ENCODE measurements at regions not wholly inside any gene's neighbourhood (a gene's known extent, or its start where the extent isn't known, plus 50 kb on each side); places are given as distances from the start of the nearest gene placed in this dataset.

DNA sequence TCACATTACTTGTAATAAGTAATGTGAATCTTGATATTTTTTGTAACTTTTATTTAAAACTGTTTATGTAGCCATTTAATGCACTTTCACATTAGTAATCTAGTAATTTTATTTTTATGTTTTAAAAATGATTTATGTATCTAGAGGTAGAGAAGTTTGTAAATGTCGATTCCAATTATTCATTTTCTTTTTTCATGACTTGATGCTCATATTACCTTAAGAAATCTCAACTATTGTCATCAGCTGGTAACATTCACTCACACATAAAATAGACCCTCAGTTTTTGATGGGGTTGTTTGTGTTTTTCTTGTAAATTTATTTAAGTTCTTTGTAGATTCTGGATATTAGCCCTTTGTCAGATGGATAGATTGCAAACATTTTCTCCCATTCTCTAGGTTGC lies 351.7 kb upstream of the CDH7 start (continued):
- TF ChIP-seq TSHZ2 (CRISPR knock-in tag; IDR thresholded peaks at IDR 0.05): no peak

DNA sequence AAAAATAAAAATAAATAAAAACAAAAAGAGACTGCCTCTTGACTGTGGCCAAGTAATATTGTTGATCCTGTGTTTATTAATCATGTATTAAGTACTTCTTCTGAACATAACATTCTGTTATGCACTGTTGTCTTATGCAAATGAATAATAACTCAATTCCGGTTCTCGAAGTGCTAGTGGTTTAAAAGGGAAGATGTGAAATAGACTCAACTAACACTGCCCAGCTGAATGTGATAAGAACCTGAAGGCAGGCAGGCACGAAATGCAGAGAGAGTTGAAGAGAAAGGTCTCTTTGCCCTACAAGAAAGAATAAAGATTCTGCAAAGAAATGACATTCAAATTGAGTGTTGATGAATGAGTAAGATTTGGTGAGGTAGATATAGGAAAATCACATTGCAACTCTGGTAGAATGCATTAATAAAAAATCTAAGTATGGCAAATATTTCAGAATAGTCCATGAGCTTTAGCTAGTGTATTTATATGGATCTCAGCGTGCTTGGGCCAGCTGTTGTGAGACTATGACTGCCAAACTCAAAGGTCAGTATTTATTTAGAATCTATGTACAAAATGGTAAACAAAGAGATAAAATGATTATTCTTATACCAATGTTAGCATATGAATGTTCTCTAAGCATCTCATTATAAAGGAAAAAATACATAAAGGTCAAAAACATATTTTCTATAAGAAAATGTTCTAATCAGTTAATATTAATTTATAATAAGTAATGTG lies 352.3 kb upstream of the CDH7 start:
- no peak for TF ChIP-seq ZNF8 (CRISPR knock-in tag; IDR thresholded peaks at IDR 0.05)
- TF ChIP-seq ZNF70 (CRISPR knock-in tag; IDR thresholded peaks at IDR 0.05): no peak
- TF ChIP-seq, protein P1, sequence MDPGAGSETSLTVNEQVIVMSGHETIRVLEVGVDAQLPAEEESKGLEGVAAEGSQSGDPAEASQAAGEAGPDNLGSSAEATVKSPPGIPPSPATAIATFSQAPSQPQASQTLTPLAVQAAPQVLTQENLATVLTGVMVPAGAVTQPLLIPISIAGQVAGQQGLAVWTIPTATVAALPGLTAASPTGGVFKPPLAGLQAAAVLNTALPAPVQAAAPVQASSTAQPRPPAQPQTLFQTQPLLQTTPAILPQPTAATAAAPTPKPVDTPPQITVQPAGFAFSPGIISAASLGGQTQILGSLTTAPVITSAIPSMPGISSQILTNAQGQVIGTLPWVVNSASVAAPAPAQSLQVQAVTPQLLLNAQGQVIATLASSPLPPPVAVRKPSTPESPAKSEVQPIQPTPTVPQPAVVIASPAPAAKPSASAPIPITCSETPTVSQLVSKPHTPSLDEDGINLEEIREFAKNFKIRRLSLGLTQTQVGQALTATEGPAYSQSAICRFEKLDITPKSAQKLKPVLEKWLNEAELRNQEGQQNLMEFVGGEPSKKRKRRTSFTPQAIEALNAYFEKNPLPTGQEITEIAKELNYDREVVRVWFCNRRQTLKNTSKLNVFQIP (CRISPR knock-in tag; IDR thresholded peaks at IDR 0.05; ENCODE audit: borderline replicate concordance, low read depth): no peak
- TF ChIP-seq CSDC2 (CRISPR knock-in tag; IDR thresholded peaks at IDR 0.05): no peak
- TF ChIP-seq SNAI2 (CRISPR knock-in tag; IDR thresholded peaks at IDR 0.05): no peak
- no peak for TF ChIP-seq ESRRG (CRISPR knock-in tag; IDR thresholded peaks at IDR 0.05)
- no peak for TF ChIP-seq TSHZ2 (CRISPR knock-in tag; IDR thresholded peaks at IDR 0.05)
- TF ChIP-seq TCF4 (CRISPR knock-in tag; IDR thresholded peaks at IDR 0.05; ENCODE audit: borderline replicate concordance): no peak
- TF ChIP-seq ZFP30 (CRISPR knock-in tag; IDR thresholded peaks at IDR 0.05): no peak
- TF ChIP-seq OSR1 (CRISPR knock-in tag; IDR thresholded peaks at IDR 0.05): no peak
- no peak for TF ChIP-seq PPARA (CRISPR knock-in tag; IDR thresholded peaks at IDR 0.05; ENCODE audit: borderline replicate concordance)
- ATAC-seq: no peak

DNA sequence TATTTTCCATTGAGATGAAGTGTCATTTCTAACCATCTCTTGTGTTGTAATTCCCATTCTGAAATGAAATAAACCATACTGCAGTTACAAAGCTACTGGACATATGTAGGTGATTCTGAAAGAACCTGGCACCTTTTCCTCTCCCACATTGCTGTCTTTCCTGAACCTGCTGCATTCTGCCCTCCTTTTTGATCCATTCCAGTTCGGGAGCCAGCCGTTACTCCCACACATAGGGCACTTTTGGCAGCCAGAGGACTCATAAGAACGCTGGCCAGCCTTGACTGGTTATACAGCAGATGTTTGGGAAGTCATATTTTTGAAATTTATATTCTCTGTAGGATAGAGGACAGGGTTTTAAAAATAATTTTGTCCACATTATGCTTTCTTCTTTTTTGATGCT lies 369.8 kb upstream of the CDH7 start:
- no peak for ATAC-seq
- TF ChIP-seq ISL1 (CRISPR knock-in tag; IDR thresholded peaks at IDR 0.05): no peak
- no peak for TF ChIP-seq ZFP30 (CRISPR knock-in tag; IDR thresholded peaks at IDR 0.05)
- no peak for TF ChIP-seq ZNF8 (CRISPR knock-in tag; IDR thresholded peaks at IDR 0.05)
- no peak for TF ChIP-seq SNAI2 (CRISPR knock-in tag; IDR thresholded peaks at IDR 0.05)
- no peak for TF ChIP-seq CSRNP3 (CRISPR knock-in tag; IDR thresholded peaks at IDR 0.05)
- no peak for TF ChIP-seq CSDC2 (CRISPR knock-in tag; IDR thresholded peaks at IDR 0.05)
- TF ChIP-seq ZC3H10 (CRISPR knock-in tag; IDR thresholded peaks at IDR 0.05): no peak
- no peak for TF ChIP-seq TCF4 (CRISPR knock-in tag; IDR thresholded peaks at IDR 0.05; ENCODE audit: borderline replicate concordance)
- TF ChIP-seq ZNF70 (CRISPR knock-in tag; IDR thresholded peaks at IDR 0.05): no peak
- no peak for TF ChIP-seq ARNTL (CRISPR knock-in tag; IDR thresholded peaks at IDR 0.05; ENCODE audit: borderline replicate concordance, low read depth)
- TF ChIP-seq, protein P1 (CRISPR knock-in tag; IDR thresholded peaks at IDR 0.05; ENCODE audit: borderline replicate concordance, low read depth): no peak
- no peak for TF ChIP-seq GLIS3 (CRISPR knock-in tag; IDR thresholded peaks at IDR 0.05)

DNA sequence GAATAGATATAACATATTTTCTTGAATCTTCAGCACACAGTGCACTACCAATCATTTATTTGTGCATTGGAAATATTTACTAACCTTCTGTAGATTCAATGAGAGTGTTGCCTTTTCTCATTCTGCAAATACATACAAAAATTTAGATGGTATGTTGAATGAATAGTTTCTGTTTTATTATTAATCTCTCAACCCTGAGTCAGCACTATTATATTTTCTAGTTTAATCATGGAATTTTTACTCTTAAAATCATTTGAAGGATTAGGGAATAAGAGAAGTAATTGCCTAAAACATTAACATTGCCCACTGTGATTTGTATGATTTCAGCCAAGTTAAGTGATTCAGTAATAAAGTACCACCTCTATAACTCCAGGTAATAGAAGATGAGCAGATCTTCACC lies 370.2 kb upstream of the CDH7 start:
- ATAC-seq: no peak
- TF ChIP-seq ZNF8 (CRISPR knock-in tag; IDR thresholded peaks at IDR 0.05) (no peak), TOX (CRISPR knock-in tag; IDR thresholded peaks at IDR 0.05; ENCODE audit: borderline replicate concordance) (no peak), CREB5 (CRISPR knock-in tag; IDR thresholded peaks at IDR 0.05; ENCODE audit: low read depth) (no peak), GLIS3 (CRISPR knock-in tag; IDR thresholded peaks at IDR 0.05) (no peak), BACH2 (CRISPR knock-in tag; IDR thresholded peaks at IDR 0.05; ENCODE audit: borderline replicate concordance) (no peak), ZNF565 (CRISPR knock-in tag; conservative IDR thresholded peaks at IDR 0.05; ENCODE audit: low read depth) (no peak), ISL1 (CRISPR knock-in tag; IDR thresholded peaks at IDR 0.05) (no peak)
- TF ChIP-seq, protein P1 (CRISPR knock-in tag; IDR thresholded peaks at IDR 0.05; ENCODE audit: borderline replicate concordance, low read depth): no peak
